ENCODE measurements at regions not wholly inside any gene's neighbourhood (a gene's known extent, or its start where the extent isn't known, plus 50 kb on each side); places are given as distances from the start of the nearest gene placed in this dataset.
"Not testable (repeated sequence)": the region's sequence is repeated elsewhere in the genome, so short reads cannot be mapped to it uniquely, and the experiment has no call there.

DNA sequence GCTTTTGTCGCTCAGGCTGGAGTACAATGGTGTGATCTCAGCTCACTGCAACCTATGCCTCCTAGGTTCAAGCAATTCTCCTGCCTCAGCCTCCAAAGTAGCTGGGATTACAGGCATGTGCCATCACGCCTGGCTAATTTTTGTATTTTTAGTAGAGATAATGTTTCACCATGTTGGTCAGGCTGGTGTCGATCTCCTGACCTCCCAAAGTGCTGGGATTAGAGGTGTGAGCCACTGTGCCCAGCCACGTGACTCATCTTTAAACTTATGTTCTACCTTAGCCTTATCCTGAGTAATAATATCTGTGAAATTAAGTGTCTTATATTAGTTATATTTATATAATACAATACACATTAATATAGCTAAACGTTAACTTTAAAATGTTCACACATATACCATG, 101.2 kb upstream of the CADM1 start:
- not testable (repeated sequence) for DNase-seq (ENCODE audit: low spot score)

DNA sequence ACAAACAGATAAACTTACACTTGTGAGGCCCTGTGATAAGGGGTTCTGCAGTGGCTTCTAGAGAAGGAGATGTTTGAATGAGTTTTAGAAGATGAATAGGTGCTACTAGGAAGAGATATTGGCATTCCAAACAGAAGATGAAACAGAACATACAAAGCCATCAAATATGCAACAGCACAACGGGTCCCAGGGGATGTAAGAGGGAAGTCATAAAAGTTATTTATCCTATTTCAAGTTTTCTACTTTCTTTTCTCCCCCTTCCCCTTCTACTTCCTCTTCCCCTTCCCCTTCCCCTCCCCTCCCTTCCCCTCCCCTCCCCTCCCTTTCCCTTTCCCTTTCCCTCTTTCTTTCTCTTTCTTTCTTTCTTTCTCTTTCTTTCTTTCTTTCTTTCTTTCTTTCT, 94.9 kb upstream of the CADM1 start:
- DNase-seq (ENCODE audit: low spot score) = no peak

DNA sequence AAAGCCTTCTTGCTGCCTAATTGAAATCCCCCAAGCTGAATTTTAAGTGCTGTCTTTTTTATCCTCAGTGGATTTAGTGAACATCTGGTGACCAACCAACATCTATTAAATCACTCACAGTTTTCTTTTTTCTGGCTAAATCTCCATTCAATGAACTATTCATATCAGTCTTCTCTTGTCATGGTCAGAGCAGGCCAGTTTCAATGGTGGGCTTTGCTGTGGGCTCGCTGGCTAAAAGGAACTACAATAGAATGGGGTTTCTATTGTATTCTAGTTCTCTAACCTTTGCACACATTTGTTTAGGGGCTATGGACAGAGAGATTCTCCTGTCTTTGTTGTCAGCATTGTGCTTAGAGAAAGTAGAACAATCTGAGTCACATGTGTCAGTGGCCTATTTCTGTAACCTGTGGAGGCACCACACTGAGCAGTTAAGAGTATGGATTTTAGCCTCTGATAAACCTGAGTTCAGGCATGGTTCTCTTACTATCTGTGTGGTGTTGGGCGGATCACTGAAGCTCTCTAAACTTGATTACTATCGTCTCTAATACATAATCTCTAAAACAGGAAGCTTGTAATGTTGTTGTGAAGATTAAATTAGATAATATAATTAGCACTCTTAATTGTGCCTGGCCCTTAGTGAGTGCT, 94.2 kb upstream of the CADM1 start:
- no peak for DNase-seq (ENCODE audit: low spot score)

DNA sequence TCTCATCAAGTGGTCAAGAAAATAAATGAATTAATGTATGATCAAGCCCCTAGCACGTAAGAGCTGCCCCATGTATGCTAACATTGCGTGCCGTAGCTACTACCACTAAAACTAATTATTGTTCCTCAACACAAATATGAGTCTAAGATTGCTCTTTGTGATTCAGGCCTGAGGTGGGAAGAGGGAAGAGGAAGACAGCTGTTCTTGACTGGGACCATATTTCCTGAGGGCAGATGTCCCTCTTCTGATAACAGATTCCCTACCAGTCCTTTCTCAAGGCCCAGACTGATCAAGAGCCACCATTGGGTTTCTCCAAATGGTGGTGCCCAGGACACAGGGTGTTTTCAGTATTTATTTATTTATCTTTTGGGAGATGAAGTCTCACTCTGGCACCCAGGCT, 87.2 kb upstream of the CADM1 start:
- no peak for DNase-seq (ENCODE audit: low spot score)

DNA sequence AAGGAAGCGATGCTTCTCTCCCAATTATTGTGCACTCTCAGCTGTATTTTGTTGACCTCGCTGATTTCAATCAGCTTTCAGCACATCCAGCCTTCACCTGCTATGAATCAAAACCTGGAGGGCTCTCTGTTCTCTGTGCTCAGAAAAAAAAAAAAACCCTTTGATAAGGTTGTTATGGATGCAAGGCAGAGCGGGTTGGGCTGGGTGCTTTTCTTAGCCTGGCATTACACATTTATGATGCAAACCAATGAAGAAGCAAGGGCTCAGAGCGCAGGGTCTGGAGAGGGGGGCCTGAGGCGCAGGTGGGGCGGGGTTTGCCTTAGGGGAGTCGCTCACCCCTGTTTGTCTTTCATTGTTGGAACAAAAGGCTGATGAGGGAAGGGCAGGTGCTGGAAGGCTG, 86.0 kb upstream of the CADM1 start:
- DNase-seq (ENCODE audit: low spot score) = no peak

DNA sequence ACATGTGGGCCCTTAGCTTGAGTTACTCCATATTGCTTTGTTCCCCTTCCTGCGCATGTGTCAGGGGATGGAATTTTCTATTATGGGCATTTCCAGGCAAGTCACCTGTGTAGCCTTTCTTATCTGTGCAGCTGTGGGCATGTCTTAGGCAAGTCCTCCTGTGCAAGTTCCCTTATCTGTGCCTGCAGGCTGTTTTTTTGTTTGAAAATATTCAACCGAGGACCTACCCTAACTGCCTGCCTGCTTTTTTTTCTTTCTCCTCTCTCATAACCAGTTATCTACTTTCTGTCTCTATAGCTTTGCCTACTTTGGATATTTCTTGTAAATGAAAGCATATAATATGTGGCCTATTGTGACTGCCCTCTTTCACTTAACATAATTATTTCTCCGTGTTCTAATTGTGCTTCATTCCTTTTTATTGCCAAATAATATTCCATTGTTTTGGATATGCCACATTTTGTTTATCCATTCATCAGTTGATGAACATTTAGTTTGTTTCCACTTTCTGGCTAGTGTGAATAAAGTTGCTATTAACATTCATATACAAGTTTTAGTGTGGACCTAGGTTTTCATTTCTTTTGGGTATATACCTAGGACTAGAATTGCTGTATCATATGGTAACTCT, 83.6 kb upstream of the CADM1 start:
- no peak for DNase-seq (ENCODE audit: low spot score)

DNA sequence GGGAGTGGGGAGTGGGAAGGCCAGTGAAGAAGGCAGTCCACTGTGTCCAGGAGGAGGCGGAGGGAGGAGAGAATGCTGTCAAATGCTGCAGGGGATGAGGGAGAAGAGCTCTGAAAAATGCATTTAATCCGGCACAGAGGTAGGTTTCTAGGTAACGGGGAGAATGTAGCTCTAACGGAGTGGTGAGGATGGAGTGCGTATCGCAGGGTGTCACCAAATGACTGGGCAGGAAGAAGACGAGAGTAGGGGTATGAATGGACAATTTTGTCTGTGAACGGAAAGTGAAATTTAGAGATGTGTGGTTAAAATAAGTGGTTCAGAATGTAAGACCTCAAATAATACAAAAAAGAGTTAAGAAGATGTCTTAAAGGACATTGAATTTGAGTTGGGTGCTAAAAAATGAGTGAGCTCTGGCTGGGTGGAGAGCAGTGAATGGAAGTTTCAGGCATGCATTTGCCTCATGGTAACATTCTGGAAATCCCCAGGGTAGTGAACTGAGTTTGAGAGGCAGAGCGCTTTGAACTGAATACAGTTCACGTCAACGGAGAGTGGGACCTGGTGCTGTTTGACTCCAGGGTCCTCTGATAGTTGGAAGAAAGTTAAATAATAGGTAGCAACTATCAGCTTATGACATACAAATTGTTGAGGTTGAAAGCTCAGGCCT, 81.3 kb upstream of the CADM1 start:
- no peak for DNase-seq (ENCODE audit: low spot score)

DNA sequence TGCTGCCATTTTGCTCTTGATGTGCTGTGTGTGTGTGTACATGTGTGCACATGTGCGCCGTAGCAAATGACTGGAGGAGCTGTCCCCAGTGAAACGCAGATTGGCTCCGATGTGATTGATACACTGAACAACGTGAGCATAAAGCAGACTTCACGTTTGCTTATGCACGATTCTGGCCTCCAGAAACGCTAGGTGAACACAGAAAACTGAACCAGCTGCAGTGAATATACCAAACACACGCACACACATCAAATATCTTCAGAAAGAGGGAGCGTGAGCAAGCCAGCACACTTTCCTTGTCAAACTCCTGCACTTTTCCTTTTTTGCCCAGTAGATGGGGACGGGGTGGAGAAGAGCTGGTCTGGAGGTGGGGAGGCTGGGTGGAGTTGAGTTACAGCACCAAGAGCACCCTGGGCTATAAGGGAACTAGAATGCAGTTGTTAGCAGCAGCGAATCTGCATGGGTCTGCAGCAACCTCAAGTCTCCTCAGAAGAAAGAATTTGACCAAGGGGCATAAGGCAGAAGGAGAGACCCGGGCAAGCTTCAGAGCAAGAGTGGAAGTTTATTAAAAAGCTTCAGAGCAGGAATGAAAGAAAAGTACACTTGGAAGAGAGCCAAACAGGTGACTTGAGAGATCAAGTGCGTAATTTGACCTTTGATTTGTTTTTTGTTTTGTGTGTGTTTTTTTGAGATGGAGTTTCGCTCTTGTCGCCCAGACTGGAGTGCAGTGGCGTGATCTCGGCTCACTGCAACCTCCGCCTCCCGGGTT, 77.8 kb upstream of the CADM1 start:
- peak; percentile 53 for DNase-seq (ENCODE audit: low spot score)

DNA sequence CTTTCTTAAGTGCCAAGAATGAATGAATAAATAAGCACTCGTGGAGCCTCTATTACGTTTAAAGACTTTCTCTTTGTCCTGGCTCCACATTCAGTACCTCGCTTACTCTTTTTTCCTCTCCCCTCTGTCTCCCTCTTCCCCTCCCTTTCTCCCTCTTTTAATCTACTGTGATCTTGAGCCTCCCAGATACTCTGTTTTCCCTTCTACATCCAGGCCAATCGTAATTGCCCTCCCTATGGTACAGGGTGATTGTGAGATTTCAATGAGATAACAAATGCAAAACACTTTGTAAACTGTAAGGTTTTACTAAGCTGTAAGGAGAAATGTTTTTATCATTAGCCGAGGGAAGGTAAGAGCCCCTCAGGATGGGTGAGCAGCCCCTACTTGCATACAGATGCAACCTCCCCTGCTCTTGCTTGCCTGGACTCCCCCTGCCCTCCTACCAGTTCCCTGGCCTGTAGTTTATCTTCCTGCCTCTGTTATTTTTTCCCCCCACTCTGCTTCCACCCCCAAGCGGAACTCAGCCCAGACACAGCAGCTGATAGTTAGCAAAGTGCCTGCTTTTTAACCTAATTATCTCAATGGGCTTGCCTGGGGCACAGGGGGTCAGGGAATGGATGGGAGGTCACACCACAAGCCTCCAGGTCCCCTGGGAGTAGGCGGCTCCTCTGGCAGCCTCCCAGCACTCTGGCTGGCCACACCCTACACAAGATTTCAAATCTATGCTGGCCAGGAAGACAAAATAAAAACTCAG, 76.9 kb upstream of the CADM1 start:
- DNase-seq (ENCODE audit: low spot score) = peak; percentile 36

DNA sequence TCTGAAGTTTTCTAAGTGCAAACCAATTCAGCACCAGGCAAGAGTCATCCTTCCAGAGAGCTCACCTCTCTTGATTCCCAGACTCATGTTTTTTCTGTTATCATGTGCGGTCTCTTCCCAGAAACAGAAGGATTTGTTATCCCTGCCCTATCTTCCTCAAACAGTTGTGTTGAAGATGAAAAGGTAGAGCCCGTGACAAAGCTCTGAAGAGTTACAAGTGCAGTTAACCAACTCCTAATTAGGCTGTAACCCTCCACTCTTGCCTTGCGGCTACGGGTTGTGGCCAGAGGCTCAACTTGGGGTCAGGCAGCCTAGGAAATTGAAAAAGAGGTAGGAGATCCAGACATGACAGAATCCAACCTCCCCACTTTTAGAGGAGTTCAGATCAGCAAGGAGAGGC, 76.2 kb upstream of the CADM1 start:
- no peak for DNase-seq (ENCODE audit: low spot score)

DNA sequence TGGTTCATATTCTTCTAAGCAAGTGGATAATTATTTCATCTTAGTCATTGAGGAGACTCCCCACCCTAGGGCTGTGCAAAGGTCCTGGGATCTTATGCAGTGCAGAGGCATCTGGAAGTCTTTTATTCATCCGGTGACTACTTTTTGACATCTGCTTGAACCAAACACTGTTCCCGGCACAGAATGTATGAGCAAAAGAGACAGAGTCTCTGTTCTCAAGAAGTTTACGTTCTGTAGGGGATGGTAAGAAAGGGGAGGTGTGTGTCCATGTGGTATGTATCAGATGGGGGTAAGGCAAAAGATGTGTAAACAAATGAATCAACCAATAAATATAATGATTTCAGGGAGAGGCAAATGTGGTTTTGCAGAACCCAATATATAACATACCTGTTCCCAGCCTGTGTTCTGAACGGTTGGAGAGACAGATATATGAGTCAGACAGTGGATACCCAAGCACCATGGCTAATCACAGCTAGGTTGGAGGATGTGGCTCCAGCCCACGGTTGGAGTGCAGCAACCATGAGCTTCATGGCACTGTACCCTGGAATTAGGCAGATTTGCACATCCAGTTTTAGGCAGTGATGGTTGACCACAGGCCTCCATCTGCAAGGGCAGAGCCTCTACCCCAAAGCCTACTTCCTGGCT, 75.1 kb upstream of the CADM1 start:
- no peak for DNase-seq (ENCODE audit: low spot score)

DNA sequence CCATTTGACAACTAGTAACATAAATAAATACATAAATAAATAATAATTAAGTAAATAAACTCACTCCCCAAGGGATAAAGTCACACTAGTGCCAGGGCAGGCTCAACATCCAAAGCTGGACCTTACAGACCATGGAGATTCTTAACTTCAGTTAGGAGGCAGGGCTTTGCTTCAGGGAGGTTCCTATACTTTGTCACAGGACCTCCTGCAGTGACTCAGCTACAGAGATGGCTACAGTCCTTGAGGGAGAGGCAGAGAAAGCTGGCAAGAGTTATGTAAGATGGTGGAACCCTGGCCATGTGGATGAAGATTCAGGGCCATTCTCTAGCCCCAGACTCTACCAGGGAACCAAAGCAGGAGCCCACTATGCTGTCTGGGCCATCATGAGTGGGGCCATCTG, 74.1 kb upstream of the CADM1 start:
- no peak for DNase-seq (ENCODE audit: low spot score)

DNA sequence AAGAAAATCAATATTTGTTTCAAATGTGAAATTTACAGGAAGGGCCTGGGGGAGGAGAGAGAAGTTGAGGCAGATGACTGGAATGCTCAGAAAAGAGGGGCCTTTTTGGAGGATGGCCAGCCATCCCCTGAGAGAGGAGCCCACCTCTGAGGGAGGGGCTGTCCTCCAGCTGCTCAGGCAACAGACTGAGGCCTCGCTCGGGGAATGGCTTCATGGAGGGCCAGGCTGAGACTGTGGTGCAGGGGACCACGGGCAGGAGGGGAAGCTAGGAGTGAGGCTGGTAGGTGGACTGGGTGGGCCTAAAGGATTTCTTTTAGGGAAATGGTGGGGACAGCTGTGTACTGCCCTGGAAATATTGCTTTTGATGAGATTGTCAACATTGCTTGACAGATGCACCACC, 73.5 kb upstream of the CADM1 start:
- no peak for DNase-seq (ENCODE audit: low spot score)

DNA sequence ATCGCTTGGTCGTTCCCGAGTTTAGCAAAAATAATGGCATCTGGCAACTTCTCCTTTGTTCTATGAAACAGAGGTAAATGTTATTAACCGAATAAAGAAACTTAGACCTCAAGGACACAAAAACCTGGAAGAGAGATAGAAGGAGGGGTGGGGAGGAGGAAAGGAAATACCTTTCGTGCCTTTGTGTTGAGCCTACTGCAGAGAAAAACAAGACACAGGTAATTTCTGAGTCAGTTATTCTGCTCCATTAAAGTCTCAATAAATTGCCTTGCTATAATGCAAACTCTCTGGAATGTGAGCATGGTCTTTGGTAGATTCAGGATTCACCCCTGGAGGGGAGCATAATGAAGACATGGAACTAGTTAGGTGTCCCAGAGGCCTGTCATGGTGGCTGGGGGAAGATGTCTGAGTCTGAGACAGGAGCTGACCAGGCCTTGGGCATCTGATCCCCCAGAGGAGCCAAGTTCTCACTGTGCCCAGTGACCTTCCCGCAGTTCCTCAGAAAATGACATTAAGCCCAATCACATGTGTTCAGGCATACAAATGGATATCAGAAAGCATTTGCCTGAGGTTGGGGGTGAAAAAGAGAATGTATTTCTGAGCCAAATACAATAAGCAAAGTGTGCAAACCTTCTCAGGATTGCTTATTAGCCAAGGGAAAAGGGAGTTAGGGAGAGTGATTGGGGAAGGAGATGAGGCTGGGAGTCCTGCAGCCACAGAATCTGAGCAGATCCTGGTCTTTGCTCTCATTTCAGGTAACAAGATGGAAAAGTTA, 72.6 kb upstream of the CADM1 start:
- DNase-seq (ENCODE audit: low spot score) = no peak

DNA sequence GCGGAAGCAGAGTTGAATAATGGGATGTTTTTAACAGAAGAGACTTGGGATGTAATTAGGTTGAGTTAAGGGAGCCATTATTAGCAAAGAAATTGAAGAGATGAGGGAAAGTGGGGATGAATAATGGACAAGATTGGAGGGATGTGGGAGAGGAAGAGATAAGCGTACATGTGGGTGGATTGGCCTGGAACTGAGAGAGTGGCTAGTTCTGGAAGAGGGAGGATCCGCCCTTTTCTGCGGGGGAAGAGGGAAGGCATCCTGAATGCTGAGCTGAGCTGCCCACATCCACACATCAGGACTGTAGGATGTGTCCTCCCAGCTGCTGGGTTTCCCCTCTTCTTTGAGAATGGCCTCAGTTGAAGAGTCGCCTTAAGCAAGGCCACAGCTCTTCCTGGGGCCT, 68.3 kb upstream of the CADM1 start:
- no peak for DNase-seq (ENCODE audit: low spot score)

DNA sequence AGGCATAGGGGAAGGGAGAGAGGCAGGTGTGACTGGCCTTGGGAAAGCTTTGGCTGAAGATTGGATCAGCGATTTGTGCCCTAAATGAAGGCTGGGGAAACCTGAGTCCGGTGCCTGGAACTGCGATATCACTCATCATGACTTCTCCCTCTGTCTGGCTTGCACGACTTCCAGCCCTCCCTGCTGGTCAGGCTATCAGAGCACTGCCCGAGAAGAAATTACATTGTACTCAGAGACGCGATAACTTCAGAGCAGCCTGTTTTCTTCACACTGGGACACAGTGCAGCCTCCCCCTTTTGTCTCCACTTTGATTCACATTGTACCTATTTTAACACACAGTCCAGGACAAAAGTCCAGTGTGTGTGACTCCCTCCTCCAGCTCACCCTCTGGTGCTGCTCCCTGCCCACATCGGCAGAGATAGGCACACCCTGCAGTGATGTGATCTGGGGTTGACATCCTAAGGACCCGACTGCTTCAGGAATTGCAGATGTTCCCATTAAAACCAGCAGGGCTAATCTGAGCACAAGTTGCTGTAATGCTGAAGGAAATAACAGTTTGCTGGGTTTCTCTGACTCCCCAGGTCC, 62.1 kb upstream of the CADM1 start:
- DNase-seq (ENCODE audit: low spot score) = no peak

DNA sequence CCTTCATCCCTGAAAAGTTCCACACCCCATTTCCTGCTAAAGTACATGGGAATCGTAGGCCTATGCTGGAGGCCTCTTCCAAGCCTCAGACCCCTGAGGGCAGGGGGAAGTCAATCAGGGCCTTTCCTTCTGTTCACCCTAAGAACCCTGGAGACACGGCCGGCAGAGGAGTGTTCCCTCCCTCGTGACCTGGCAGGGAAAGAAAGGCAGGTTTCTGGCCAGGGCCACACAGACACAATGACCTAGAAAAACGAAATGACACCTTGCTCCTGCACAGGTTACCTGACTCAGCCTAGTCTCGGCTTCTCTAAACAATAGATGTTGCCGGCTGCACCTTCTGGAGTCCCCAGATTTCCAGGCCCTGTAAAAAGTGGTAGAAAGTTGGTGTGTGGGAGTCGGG, 60.6 kb upstream of the CADM1 start:
- no peak for DNase-seq (ENCODE audit: low spot score)

DNA sequence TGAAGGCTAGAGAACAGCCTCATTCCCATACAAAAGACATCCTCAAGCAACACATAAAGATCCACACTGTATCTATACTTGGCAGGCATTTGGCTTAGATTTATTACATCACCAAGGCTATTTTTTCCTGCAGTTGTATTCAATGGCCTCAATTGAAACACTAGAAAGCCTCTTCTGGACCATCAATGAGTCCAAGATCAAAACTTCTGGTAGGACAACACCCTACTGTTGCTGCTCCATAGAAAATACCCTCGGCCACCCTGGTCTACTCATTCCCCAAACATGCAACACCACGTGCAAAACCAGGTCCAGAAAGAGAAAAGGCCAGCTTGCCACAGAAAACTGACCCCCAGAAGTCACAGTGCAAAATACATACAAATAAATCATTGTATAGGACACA, 56.9 kb upstream of the CADM1 start:
- no peak for DNase-seq (ENCODE audit: low spot score)

DNA sequence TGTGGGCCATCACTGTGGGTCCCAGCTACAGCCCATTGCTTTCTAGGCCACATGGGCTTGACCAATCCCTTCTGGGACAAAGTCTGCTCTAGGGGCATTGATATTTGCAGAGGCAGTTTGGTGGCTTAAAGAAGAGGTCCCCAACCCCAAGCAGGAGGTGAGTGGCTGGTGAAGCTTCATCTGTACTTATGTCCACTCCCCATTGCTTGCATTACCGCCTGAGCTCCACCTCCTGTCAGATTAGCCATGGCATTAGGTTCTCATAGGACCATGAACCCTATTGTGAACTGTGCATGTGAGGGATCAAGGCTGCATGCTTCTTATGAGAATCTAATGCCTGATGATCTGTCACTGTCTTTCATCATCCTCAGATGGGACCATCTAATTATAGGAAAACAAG, 54.4 kb upstream of the CADM1 start:
- no peak for DNase-seq (ENCODE audit: low spot score)

DNA sequence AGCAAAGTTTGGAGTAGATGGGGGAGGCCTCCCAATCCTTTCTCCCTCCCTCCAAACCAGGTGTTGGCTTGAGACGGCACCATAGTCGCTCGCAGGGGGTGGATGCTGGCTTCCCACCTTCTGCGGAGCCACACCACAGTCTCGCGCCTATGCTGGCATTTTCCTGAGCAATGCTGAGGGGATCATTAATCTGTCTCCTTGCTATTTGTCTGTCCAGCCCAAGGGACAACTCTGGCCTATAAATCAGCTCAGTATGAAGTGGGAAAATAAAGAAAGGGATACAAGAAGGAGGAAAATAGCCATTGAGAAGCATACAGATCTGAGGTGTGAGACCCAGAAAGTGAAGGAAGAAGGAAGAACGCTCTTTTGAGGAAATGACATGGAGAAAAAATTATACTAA, 53.5 kb upstream of the CADM1 start:
- DNase-seq (ENCODE audit: low spot score) = no peak

DNA sequence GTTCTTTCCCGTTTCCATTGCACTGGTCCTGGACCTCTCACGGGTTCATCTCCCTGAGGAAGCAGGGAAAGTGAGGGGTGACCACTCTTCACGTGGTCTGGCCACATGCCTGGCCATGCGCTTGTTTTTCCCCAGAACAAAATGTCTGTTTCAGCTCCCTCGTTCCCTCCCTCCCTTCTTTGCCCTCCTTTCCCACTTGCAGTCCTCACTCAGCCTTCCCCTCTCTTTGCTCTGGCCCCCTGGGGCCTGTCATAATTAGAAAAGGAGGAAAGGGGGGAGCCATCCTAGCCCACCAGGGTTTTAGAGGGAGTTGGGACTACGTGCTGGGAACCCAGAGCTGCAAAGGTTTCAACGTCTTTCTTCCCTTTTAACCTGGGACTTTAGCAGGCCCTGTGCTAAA, 52.8 kb upstream of the CADM1 start:
- DNase-seq (ENCODE audit: low spot score) = no peak
